ENCODE measurements at regions not wholly inside any gene's neighbourhood (a gene's known extent, or its start where the extent isn't known, plus 50 kb on each side); places are given as distances from the start of the nearest gene placed in this dataset.

GRCh38 chr16:88289561-88289960, 93.2 kb upstream of the ZNF469 start:
- Histone ChIP-seq H3K4ac (ENCODE audit: low read length) (no peak overlapping the region), H4K8ac (ENCODE audit: low read depth, low read length) (no peak overlapping the region), H3K14ac (ENCODE audit: low read length) (no peak overlapping the region), H3K79me1 (ENCODE audit: low read depth, low read length) (no peaks in the 10 kb centered on the region), H3K4me1 (ENCODE audit: control insufficient read depth in 2 of 2, insufficient read depth in 1 of 2, low read depth in 1 of 2, low read length in 2 of 2) (no peaks in the 10 kb centered on the region), H3K27me3 (ENCODE audit: control insufficient read depth in 3 of 3, insufficient read depth in 3 of 3, low read depth in 1 of 3, low read length in 3 of 3) (peaks cover 0 to 2% (median 0%) of the 10 kb centered on the region in 3 experiments), H2AFZ (ENCODE audit: low read length) (no peak overlapping the region), H3K9me3 (replicated peaks in 1 of 2; ENCODE audit: control insufficient read depth in 2 of 2, insufficient read depth in 1 of 2, low read depth in 1 of 2, low read length in 2 of 2) (peaks cover 10 to 23% of the 10 kb centered on the region in 2 donors), H3K36me3 (replicated peaks in 1 of 2; ENCODE audit: control insufficient read depth in 2 of 2, insufficient read depth in 2 of 2, low read length in 2 of 2) (no peaks in the 10 kb centered on the region), H2BK120ac (ENCODE audit: low read depth, low read length) (no peak overlapping the region), H3K4me2 (ENCODE audit: insufficient read depth, low read length, poor library complexity, severe bottlenecking) (no peak overlapping the region), H2BK12ac (ENCODE audit: low read length) (no peak overlapping the region), H2BK15ac (ENCODE audit: low read length) (no peak overlapping the region), H3K18ac (ENCODE audit: low read length) (no peak overlapping the region), H3K23ac (ENCODE audit: low read depth, low read length, poor library complexity) (no peak overlapping the region), H3K9ac (ENCODE audit: low read depth, low read length, poor library complexity) (no peak overlapping the region), H2AK5ac (ENCODE audit: low read depth, low read length) (no peak overlapping the region), H3K4me3 (ENCODE audit: low read length in 2 of 2) (no peak overlapping the region), H4K91ac (ENCODE audit: low read depth, low read length, poor library complexity) (no peak overlapping the region), H2BK5ac (ENCODE audit: low read length) (no peak overlapping the region), H3K27ac (replicated peaks; ENCODE audit: low read length) (no peak overlapping the region)
- DNase-seq (ENCODE audit: low spot score) = no peak
- WGBS, 2 donors (ENCODE audit: extremely low coverage in 2 of 2, insufficient read length in 2 of 2, insufficient replicate concordance in 1 of 2) = no CpG with 5 or more reads among the region's 5 CpGs

GRCh38 chr16:88289968-88290401, 92.8 kb upstream of the ZNF469 start:
- Histone ChIP-seq H3K9me3 (replicated peaks in 1 of 2; ENCODE audit: control insufficient read depth in 2 of 2, insufficient read depth in 1 of 2, low read depth in 1 of 2, low read length in 2 of 2) (peaks cover 10 to 19% of the 10 kb centered on the region in 2 donors), H3K14ac (ENCODE audit: low read length) (no peak overlapping the region), H3K36me3 (replicated peaks in 1 of 2; ENCODE audit: control insufficient read depth in 2 of 2, insufficient read depth in 2 of 2, low read length in 2 of 2) (no peaks in the 10 kb centered on the region), H4K8ac (ENCODE audit: low read depth, low read length) (no peak overlapping the region), H3K4ac (ENCODE audit: low read length) (no peak overlapping the region), H2AFZ (ENCODE audit: low read length) (no peak overlapping the region), H3K4me1 (ENCODE audit: control insufficient read depth in 2 of 2, insufficient read depth in 1 of 2, low read depth in 1 of 2, low read length in 2 of 2) (no peaks in the 10 kb centered on the region), H3K23ac (ENCODE audit: low read depth, low read length, poor library complexity) (no peak overlapping the region), H3K27ac (replicated peaks; ENCODE audit: low read length) (no peak overlapping the region), H2BK12ac (ENCODE audit: low read length) (no peak overlapping the region), H2AK5ac (ENCODE audit: low read depth, low read length) (no peak overlapping the region), H3K79me1 (ENCODE audit: low read depth, low read length) (no peaks in the 10 kb centered on the region), H3K18ac (ENCODE audit: low read length) (no peak overlapping the region), H2BK5ac (ENCODE audit: low read length) (no peak overlapping the region), H3K4me3 (ENCODE audit: low read length in 2 of 2) (no peak overlapping the region), H3K27me3 (ENCODE audit: control insufficient read depth in 3 of 3, insufficient read depth in 3 of 3, low read depth in 1 of 3, low read length in 3 of 3) (peaks cover 0 to 2% (median 0%) of the 10 kb centered on the region in 3 experiments), H3K9ac (ENCODE audit: low read depth, low read length, poor library complexity) (no peak overlapping the region), H2BK15ac (ENCODE audit: low read length) (no peak overlapping the region), H4K91ac (ENCODE audit: low read depth, low read length, poor library complexity) (no peak overlapping the region), H3K4me2 (ENCODE audit: insufficient read depth, low read length, poor library complexity, severe bottlenecking) (no peak overlapping the region), H2BK120ac (ENCODE audit: low read depth, low read length) (no peak overlapping the region)
- no CpG with 5 or more reads among the region's 12 CpGs for WGBS, 2 donors (ENCODE audit: extremely low coverage in 2 of 2, insufficient read length in 2 of 2, insufficient replicate concordance in 1 of 2)
- no peak for DNase-seq (ENCODE audit: low spot score)

- Histone ChIP-seq H3K27me3 (ENCODE audit: control insufficient read depth in 3 of 3, insufficient read depth in 3 of 3, low read depth in 1 of 3, low read length in 3 of 3) (peaks cover 0 to 2% (median 0%) of the 10 kb centered on the region in 3 experiments), H3K4me1 (ENCODE audit: control insufficient read depth in 2 of 2, insufficient read depth in 1 of 2, low read depth in 1 of 2, low read length in 2 of 2) (no peaks in the 10 kb centered on the region), H4K91ac (ENCODE audit: low read depth, low read length, poor library complexity) (no peak overlapping the region), H3K18ac (ENCODE audit: low read length) (no peak overlapping the region), H4K8ac (ENCODE audit: low read depth, low read length) (no peak overlapping the region), H2AK5ac (ENCODE audit: low read depth, low read length) (no peak overlapping the region), H3K27ac (replicated peaks; ENCODE audit: low read length) (no peak overlapping the region), H3K9ac (ENCODE audit: low read depth, low read length, poor library complexity) (no peak overlapping the region), H3K4me2 (ENCODE audit: insufficient read depth, low read length, poor library complexity, severe bottlenecking) (no peak overlapping the region), H3K4me3 (ENCODE audit: low read length in 2 of 2) (no peak overlapping the region), H3K14ac (ENCODE audit: low read length) (no peak overlapping the region), H2BK5ac (ENCODE audit: low read length) (no peak overlapping the region), H3K9me3 (replicated peaks in 1 of 2; ENCODE audit: control insufficient read depth in 2 of 2, insufficient read depth in 1 of 2, low read depth in 1 of 2, low read length in 2 of 2) (peaks cover 10 to 19% of the 10 kb centered on the region in 2 donors), H2BK120ac (ENCODE audit: low read depth, low read length) (no peak overlapping the region), H2BK12ac (ENCODE audit: low read length) (no peak overlapping the region), H3K36me3 (replicated peaks in 1 of 2; ENCODE audit: control insufficient read depth in 2 of 2, insufficient read depth in 2 of 2, low read length in 2 of 2) (no peaks in the 10 kb centered on the region), H3K23ac (ENCODE audit: low read depth, low read length, poor library complexity) (no peak overlapping the region), H2BK15ac (ENCODE audit: low read length) (no peak overlapping the region), H2AFZ (ENCODE audit: low read length) (no peak overlapping the region), H3K4ac (ENCODE audit: low read length) (no peak overlapping the region), H3K79me1 (ENCODE audit: low read depth, low read length) (no peaks in the 10 kb centered on the region)
- no CpG with 5 or more reads among the region's 28 CpGs for WGBS, 2 donors (ENCODE audit: extremely low coverage in 2 of 2, insufficient read length in 2 of 2, insufficient replicate concordance in 1 of 2)
- no peak for DNase-seq (ENCODE audit: low spot score)
Measured at GRCh38 chr16:88290850-88291830, 91.6 kb upstream of the ZNF469 start.

Data from neuronal stem cell (in vitro differentiated cells).